Anterior cingulate cortex (tissue), 58 donors: ENCODE measurements at regions not wholly inside any gene's neighbourhood (a gene's known extent, or its start where the extent isn't known, plus 50 kb on each side); places are given as distances from the start of the nearest gene placed in this dataset.
"Not testable (repeated sequence)": the region's sequence is repeated elsewhere in the genome, so short reads cannot be mapped to it uniquely, and the experiment has no call there.

Source experiments
- DNase-seq, 58 donors: peaks; one replicate each; lab custom pipeline; 2025; lab: John Stamatoyannopoulos, UW

DNA sequence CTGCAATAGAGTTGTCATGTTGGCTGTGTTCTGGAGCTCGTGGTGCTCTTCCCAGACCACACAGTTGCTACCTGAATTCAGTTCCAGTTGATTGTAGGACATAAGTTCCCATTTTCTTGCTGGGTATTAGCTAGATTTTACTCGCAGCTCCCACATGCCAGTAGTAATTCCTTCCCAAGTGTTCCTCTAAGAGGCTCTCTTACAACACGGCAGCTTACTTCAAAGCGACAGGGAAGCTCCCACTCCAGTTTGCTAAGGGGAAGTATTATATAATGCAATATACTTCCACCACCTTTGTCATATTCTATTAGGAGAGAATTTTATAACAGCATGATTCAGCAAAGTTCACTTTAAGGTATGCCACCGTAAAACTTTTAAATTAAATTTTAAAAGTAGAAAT, 623.0 kb downstream of the SLCO4C1 start:
- DNase-seq: no peak

DNA sequence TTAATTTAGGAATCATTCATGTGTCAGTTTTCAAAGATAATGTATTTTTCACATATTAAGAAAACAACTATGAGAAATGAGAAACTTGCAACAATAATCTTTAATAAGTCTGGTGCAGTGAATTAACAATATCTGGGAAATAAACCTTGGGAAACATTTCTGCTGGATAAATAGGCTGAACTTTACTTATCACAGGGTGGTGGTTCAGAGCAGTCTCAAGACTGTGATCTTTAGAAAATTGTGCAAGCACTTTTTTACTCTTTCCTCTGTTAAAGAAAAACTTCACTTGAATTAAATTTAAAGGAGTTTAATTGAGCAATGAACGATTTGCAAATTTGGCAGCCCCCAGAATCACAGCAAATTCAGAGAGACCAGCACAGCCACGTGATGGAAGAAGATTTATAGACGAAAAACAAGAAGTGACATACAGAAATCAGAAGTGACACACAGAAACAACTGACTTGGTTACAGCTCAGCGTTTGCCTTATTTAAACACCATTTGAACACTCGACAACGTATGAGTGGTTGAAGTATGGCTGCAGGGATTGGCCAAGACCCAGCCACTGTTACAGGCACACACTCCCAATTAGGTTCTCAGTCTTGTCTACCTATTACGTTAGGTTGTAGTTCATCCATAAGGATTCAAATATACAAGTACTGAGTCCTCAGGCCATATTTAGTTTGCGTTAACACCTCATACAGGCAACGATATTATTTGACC, 631.9 kb downstream of the SLCO4C1 start:
- DNase-seq: no peak

DNA sequence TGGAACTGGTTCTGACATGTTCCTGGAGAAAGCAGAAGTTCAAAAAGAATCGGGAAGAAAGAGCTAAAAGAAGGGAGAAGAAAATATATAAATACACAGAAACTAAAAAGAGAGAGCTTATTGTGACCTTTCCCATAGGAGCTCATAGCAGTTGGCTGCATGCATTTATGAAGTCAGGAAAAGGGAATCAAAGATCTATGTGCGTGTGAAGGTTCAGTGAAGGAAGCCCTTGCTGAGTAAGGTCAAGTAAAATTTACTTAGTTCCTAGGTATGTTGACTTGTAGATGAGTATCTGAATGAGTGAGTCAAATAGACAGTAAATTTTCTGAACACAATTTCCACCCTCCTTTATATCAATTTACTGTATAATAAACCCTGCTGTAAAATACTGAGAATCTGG, 632.5 kb downstream of the SLCO4C1 start:
- no peak for DNase-seq

DNA sequence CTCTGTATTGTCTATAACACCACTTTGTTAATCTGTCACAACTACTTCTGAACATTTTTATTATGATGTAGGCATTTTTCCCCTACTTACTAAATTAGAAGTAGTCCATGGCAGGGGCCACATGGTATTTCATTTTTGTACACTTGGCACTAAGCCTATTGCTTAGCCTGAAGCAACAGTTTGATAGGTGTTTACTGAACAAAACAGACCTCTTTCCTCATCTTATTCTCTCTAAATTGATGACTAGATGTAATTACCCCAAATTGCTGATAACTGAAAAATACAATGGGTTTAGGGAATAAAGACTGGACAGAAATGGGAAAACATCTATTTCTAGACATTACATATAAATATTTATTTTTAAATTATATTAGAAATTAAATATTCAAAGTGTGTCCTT, 633.8 kb downstream of the SLCO4C1 start:
- DNase-seq: no peak

DNA sequence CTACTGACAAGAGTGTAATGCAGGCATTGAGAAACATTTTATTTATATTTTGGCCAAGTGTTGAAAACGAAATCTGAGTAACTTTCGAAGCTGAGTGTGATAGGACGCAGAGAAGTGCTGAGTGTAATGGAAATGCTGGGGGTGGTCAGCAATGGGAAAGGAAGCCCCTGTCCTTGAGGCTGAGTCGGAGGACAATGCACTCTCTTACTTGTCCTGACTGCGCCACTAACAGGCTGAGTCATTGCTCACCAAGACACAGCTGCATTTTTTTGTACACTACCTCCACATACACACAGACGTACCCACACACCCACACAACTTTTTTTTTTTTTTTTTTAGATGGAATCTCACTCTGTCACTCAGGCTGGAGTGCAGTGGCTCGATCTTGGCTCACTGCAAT, 637.7 kb downstream of the SLCO4C1 start:
- no peak for DNase-seq

DNA sequence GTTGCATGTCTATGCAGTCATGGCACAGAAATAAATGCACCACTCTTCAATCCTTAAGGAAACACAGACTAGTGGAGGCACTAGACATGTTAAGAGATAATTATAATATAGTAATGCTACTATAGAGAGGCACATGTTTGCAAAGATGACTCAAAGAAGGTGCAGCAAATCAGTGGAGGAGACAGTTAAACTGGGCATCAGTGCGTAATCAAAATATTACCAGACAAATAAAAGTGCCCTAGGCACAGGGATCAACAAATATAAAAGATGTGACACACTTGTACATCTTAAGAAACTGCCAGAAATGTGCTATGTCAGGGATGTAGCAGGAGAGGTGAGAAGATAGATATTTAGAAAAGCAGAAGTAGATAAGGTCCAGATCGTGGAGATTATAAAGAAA, 642.1 kb downstream of the SLCO4C1 start:
- DNase-seq: no peak

DNA sequence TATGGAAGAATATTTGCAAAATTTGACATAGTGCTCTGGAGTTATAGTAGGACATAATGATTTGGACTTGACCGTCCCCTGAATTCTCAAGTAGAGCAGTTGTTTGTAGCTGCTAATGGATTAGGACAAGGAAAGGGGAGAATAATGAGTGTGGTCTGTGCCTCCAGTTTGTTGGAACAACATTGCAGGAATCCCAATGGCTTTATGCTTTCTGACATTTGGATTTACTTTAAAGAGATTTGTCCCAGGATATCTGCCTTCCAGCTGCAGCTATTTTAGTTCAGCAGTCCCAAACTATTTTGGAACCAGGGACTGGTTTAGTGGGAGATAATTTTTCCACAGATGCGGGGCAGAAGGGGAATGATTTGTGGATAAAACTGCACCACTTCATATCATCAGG, 648.2 kb downstream of the SLCO4C1 start:
- no peak for DNase-seq

DNA sequence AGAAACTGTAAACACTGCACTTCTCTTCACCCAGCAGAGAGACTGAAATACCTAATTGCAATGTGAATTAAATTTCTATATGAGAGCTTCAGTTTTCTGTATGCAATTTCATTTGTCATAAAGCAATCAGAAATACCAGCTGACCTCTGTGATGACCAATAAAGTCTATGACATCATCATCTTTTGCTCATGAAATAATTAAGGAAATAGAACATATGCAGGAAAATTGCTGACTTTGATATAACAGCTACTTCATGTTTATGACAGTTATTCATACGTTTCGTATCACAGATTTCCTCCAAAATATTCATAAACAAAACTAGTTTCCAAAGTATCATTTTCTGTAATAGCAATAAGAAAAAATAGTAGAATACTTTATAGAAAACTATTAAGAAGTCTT, 652.3 kb downstream of the SLCO4C1 start:
- no peak for DNase-seq

DNA sequence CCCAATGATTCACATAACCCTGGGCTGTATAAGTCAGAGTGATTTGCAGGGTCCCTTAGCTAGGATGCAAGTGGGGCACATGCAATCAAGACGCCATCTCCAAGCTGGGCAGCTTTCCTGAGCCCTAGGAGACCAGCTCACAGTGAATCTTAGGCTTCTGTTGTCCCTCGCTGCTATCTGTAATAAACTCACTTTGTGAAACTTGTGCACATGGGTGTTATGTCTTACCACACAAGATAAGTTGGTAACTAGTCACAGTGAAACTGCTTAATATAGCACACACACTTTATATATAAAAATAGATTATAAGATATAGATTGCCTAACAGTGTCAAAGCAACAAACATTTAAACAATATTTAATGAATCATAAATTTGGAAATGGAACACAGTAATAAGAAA, 658.5 kb downstream of the SLCO4C1 start:
- no peak for DNase-seq

DNA sequence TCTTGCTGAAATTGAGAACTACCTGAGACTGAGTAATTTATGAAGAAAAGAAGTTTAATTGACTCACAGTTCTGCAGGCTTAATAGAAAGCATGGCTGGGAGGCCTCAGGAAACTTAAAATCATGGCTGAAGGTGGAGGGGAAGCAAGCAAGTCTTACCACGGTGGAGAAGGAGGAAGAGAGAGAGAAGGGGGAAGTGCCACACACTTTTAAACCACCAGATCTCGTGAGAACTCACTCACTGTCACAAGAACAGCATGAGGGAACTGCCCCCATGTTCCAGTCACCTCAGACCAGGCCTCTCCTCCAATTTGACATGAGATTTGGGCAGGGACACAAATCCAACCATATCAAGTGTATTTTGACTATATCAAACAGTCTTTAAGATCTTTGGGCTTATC, 668.3 kb downstream of the SLCO4C1 start:
- DNase-seq: not testable (repeated sequence)

DNA sequence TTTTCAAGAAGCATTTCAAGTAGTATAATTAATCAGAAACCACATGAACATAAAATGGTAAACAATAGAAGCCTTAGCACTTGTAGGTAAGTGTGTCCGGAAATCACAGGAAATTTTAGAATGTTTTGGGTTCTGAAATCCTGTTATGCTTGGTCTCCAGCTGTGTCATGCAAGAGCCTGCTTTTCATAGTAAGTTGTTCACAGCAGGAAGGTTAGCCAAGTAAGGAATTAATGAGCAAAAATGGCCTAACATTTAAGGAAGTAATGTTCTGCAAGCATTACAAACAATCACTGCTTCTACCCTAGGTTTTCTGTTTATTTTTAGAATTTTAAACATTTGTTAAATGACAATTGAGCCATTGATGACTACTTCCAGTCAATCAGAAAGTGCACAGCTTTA, 669.5 kb downstream of the SLCO4C1 start:
- DNase-seq: no peak

DNA sequence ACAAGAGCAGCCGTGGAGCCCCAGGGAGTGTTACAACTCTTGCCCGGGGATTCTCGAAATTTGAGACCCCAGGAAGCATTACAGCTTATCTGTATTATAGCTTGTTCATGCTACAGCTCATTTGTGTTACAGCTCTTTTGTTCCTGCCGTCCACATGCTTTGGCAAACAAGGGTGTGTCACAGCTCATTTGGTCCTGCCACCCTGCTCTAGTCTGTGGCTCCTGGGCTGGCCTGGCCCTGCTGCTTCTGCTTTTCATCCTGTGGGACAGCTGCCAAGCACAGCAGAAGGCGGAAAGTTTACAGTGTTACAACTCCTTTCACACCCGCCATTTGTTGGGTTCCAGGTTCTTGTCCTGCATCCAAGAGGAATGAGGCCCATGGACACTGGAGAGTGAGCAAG, 685.0 kb downstream of the SLCO4C1 start:
- DNase-seq: no peak

DNA sequence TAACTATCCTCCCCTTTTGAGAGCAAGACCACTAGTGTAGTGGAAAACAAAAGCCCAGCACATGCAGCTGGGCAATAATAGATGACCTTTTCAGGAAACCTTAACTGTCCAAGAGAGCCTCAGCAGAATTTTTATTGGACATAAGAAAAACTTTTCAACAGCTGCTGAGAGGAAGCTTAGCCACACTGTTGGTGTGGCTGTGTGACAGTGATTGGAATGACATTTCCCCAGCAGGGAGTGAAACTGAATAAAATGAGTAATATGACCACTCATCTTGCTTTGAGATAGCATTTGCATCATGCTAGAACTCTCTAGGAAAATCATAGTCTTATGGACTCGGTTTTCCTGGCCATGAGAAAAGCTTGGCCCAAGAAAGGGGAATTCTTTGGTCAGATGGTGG, 687.8 kb downstream of the SLCO4C1 start:
- DNase-seq: no peak

DNA sequence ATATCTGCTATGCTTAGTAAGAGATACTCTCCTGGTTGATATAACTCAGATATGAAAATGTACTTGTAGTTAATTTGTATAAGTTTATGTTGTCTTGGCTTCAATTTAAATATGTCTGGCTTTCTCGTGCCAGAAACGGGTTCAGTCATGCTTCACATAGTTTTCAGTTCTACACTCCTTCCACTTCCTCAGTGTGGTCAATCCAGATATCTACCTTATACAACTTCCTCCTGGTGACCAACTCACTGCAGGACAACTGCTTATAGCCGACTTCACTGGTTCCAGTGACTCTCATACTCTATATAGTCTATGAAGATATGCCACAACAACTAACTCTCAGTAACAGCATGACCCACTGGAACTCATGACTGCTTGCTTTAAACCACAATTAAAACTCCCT, 690.4 kb downstream of the SLCO4C1 start:
- DNase-seq: no peak

DNA sequence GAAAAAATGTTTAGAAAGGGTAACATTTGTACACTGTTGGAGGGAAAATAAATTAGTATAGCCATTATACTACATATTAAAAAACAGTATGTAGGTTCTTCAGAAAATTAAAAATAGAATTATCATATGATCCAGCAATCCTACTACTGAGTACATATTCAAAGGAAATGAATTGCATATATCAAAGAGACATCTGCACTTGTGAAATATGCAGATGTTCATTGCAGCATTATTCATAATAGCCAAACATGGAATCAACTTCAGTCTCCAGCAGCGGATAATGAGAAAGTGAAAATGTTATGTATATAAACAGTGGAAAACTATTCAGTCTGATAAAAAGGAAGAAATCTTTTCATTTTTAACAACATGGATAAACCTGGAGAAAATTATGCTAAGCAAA, 695.5 kb downstream of the SLCO4C1 start:
- no peak for DNase-seq

DNA sequence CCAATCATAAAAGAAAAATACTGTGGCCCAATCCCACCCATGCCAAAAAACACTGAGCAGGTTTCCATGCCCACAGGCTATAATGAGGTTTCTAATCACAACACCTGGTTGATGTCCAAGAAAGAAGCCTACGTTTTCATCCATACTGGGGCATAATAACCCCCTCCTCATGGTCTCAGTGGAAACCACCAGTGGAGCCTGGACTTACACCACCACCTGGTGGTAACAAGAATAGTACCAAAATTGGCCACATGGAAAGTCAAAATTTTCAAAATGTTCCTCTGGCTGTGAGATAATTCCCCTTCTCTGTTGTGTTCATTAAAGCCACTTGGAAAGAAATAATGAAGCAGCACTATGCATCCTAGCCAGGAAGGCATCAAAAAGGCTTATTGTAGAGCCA, 687.3 kb upstream of the ST8SIA4 start:
- DNase-seq: no peak

DNA sequence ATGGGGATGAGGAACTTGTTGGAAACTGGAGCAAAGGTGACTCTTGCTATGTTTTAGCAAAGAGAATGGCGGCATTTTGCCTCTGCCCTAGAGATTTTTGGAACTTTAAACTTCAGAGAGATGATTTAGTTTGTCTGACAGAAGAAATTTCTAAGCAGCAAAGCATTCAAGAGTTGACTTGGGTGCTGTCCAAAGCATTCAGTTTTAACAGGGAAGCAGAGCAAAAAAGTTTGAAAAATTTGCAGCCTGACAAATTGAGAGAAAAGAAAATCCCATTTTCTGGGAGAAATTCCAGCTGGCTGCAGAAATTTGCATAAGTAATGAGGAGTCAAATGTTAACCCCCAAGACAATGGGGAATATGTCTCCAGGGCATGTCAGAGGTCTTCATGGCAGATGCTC, 682.3 kb upstream of the ST8SIA4 start:
- no peak for DNase-seq

DNA sequence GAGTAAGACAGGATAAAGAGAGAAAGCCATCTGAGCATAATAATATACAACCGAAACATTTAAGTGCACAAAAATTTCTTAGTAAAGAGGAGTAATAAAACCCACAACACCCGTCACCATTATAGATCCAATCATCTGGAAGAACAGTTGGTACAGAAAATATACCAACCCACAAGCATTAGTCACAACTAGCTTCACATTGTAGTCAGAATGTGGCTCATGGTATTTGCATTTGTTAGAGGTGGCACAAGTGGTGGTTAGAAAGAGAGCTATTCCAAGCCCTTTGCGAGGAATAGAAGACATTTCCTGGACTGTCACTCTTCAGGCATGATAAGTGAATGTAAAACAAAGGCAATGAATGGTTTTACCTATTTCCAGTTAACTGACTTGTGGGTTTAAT, 677.5 kb upstream of the ST8SIA4 start:
- DNase-seq: no peak

DNA sequence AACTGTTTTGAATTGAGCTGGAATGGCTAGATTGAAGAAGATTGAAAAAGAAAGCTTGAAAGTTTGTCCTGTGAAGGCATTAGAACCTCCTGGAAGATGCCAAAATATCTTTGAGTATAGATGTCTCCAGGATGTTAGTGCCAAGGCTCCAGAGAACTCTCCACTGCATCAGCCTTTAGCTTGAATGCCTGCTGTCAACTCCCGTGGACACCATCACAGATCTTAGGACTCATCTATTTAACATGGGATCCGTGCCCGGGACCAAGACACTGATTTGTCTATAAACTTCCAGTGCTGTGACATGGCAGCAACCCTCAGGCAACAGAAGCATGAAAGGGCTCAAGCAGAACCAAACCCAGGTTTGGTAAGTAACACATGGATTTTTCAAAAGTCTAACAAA, 670.9 kb upstream of the ST8SIA4 start:
- no peak for DNase-seq

DNA sequence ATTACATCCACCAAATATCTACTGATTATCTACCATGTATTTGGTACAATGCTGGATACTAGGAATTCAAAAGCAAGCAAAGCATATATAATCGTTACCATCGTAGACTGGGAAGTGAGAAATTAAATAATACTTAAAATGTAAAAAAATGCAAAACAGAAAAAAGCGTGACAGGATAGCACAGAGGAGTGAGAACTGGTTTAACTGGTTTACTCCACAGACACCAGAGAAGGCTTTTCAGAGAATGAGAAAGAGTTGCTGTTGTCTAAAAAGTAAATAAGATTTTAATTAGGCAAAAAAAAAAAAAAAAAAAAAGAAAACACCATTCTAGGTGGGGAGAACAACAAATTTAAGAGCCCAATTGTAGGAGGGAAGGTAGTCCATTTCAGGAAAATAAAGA, 657.9 kb upstream of the ST8SIA4 start:
- DNase-seq: no peak

DNA sequence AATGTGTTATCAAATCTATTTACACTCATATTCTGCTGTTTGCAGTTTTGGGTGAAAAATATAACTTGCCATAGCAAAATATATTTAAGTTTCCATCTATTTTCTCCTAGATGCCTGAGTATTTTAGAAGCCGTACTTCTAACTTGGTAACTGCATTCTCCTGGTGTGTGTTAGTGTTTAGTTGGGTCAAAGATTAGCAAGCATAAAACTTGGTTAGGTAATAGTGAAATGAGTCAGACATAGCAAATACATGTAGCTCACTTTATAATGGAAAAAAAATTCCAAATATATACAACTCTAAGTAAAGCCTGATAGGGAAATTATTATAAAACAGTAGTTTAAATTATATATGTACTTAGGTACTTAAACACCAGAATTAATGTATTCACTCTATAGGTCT, 640.7 kb upstream of the ST8SIA4 start:
- DNase-seq: no peak

DNA sequence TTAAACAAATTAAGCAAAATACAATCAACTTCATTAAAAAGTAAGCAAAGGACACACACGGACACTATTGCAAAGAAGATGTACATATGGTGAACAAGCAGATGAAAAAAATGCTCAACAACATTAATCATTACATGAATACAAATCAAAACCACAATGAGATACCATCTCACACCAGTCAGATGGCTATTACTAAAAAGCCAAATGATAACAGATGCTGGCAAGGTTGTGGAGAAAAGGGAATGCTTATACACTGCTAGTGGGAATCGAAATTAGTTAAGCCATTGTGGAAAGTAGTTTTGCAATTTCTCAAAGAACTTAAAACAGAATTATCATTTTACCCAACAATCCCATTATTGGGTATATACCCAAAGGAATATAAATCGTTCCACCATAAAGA, 636.2 kb upstream of the ST8SIA4 start:
- no peak for DNase-seq

DNA sequence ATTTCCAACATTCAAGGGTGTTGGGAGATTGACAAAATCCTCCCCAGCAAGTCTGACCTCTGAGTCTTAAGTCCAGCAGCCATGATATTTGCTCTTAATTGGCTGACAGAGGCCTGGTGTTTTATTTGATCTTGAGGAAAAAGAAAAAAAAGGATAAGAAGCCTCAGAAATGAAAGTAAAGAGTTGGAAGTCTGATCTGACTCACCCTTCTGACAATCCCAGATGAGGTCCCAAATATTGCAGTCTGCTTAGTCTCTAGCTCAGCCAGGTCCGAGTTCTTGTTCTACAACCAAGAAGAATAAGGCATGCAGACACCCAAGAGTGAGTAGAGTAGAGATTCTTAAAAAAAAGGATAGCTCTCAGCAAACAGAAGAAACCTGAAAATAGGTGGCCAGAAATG, 632.5 kb upstream of the ST8SIA4 start:
- no peak for DNase-seq
